ENCODE measurements at regions not wholly inside any gene's neighbourhood (a gene's known extent, or its start where the extent isn't known, plus 50 kb on each side); places are given as distances from the start of the nearest gene placed in this dataset.

DNA sequence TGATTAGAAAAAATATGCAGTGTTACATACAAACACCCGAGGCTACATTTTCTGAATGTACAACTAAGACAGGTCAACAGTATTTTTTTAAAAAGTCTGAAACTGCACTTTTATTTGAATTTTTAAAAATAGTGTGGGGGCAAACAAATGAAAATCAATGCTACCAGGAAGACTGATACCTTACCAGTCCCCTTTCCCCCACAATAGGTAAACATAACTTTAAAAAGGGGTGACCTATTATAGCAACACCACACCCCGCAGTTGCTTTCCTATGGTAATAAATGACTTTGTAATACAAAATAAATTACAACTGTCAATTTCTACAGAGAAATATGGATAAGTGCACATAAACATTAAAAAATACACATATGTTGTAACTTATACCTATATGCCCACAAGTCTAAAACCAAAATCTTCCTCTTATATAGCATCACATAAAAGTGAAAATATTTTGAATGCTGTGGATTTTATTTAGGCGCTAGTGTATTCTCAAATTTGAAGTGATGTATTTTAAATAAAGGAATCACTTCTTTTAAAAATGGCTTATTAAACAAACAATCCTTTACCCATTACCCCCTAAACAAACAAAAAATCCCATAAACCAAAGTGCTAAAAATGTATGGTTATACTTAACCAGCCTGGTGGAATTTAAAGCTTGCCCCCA lies 63.1 kb downstream of the KCNRG start:
- H3K4me1 ChIP-seq: peaks cover 7% of the 10 kb centered on the region
- H3K27me3 ChIP-seq: no peaks in the 10 kb centered on the region
- no peaks in the 10 kb centered on the region for H3K9me3 ChIP-seq
- DNase-seq (no peak), ATAC-seq (no peak)
- intact Hi-C loops (cut with DNase I): no loop called here
- peak overlapping the region; percentile 72 for H3K4me3 ChIP-seq
- H3K36me3 ChIP-seq: no peaks in the 10 kb centered on the region
- H3K27ac ChIP-seq: no peak overlapping the region
- TF ChIP-seq, protein P1, sequence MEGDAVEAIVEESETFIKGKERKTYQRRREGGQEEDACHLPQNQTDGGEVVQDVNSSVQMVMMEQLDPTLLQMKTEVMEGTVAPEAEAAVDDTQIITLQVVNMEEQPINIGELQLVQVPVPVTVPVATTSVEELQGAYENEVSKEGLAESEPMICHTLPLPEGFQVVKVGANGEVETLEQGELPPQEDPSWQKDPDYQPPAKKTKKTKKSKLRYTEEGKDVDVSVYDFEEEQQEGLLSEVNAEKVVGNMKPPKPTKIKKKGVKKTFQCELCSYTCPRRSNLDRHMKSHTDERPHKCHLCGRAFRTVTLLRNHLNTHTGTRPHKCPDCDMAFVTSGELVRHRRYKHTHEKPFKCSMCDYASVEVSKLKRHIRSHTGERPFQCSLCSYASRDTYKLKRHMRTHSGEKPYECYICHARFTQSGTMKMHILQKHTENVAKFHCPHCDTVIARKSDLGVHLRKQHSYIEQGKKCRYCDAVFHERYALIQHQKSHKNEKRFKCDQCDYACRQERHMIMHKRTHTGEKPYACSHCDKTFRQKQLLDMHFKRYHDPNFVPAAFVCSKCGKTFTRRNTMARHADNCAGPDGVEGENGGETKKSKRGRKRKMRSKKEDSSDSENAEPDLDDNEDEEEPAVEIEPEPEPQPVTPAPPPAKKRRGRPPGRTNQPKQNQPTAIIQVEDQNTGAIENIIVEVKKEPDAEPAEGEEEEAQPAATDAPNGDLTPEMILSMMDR (IDR thresholded peaks at IDR 0.05): no peak

DNA sequence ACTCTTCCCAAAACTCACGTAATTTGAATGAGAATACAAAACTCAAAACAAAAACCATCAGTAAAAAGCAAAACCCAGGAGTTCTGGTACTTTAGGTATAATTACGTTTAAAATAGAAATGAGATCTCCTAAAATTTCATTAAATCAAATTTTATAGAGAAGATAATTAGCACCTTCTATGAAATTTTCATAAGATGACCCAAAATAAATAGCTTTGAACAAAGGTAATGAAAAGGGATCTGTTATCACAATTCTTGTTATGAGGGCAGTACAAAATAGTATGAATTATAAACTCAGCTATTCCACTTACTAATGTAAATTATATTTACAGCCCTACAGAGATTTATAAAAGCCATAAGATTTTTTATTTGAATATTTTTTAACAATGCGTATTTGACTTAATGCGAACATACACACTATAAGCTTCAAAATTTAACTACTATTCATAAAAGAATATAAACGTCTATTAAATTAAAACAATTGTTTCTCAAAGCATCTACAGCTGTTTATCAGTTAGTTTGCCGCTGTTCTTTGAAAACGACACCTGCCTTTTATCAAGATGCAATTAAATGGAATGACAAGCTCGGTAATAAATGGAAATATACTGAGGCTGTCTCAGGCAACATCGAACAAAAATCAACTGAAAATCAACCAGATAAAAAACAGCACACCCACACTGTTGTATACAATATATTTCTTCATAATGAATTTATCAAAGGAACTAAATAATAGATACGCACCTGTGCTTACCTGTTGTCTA lies 63.8 kb downstream of the KCNRG start:
- Histone ChIP-seq H3K4me3 (peak overlapping the region; percentile 72), H3K9me3 (no peaks in the 10 kb centered on the region), H3K36me3 (no peaks in the 10 kb centered on the region), H3K4me1 (peaks cover 14% of the 10 kb centered on the region), H3K27ac (peak overlapping the region; percentile 82), H3K27me3 (no peaks in the 10 kb centered on the region)
- intact Hi-C loops (cut with DNase I): no loop called here
- ATAC-seq: no peak
- no peak for DNase-seq
- TF ChIP-seq, protein P1 (IDR thresholded peaks at IDR 0.05): no peak

DNA sequence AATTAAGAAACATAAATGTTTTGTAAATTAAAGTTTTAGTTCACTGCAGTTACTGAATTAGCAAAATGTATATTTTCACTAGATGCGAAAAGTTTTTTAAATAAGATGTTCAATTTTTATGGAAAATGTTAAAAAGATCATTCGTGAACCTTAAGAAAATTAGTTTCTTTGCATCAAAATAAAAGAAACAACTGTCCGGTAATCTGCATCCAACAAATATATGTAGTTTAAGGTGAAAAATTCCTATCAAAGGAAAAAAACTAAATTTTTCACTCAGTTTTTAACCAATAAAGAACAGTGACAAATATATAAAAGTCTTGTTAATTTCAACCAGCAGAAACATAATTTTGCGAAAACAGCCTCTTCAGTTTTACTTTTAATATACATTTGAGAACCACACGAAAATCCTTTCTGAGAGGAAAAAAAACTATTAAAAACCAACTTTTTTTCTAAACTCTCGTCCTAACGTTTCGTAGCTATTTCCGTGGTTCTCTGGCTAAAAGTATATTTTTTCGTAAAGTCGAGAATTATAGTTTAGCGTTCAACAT lies 64.5 kb downstream of the KCNRG start:
- intact Hi-C loops (cut with DNase I): no loop called here
- no peaks in the 10 kb centered on the region for H3K27me3 ChIP-seq
- peak overlapping the region; percentile 72 for H3K4me3 ChIP-seq
- DNase-seq (no peak), ATAC-seq (no peak)
- H3K27ac ChIP-seq: peak overlapping the region; percentile 82
- H3K9me3 ChIP-seq: no peaks in the 10 kb centered on the region
- peaks cover 19% of the 10 kb centered on the region for H3K4me1 ChIP-seq
- TF ChIP-seq, protein P1 (IDR thresholded peaks at IDR 0.05): no peak
- no peaks in the 10 kb centered on the region for H3K36me3 ChIP-seq

DNA sequence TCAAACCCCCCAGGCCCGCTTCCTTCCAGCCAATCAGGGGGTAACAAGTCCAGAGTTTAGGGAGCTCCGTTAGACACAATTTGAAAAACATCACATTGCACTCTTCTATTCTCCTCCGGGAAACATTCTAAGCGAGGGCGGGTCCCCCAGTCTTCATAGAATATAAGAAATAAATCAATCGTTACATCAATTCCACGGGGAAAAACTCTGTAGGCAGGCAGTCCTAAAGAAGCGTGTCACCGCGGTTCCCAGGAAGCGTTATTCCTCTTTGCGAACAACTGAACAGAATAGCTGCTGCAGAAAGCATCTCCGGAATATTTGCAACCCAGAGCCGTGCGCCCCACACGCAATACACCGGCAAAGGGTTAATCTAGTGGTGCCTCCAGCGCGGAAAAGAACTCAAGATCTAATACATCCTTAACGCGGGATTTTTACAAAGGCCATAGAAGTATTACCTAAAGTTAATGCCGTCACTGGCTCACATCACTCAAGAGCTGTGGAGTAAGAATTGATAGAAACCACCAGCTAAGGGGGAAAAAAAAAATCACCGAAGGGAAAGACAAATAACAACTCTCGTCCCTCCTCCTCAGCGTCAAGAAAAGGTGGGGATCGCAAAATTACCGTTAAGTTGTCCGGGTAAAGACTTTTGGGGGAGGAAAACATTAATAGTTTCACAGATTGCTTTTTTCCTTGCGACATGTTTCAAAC lies 65.1 kb downstream of the KCNRG start:
- H3K4me3 ChIP-seq: peak overlapping the region; percentile 72
- intact Hi-C loops (cut with DNase I): no loop called here
- peak overlapping the region; percentile 82 for H3K27ac ChIP-seq
- TF ChIP-seq, protein P1 (IDR thresholded peaks at IDR 0.05): no peak
- no peaks in the 10 kb centered on the region for H3K9me3 ChIP-seq
- H3K4me1 ChIP-seq: peaks cover 21% of the 10 kb centered on the region
- no peaks in the 10 kb centered on the region for H3K36me3 ChIP-seq
- ATAC-seq: no peak
- no peaks in the 10 kb centered on the region for H3K27me3 ChIP-seq
- no peak for DNase-seq

DNA sequence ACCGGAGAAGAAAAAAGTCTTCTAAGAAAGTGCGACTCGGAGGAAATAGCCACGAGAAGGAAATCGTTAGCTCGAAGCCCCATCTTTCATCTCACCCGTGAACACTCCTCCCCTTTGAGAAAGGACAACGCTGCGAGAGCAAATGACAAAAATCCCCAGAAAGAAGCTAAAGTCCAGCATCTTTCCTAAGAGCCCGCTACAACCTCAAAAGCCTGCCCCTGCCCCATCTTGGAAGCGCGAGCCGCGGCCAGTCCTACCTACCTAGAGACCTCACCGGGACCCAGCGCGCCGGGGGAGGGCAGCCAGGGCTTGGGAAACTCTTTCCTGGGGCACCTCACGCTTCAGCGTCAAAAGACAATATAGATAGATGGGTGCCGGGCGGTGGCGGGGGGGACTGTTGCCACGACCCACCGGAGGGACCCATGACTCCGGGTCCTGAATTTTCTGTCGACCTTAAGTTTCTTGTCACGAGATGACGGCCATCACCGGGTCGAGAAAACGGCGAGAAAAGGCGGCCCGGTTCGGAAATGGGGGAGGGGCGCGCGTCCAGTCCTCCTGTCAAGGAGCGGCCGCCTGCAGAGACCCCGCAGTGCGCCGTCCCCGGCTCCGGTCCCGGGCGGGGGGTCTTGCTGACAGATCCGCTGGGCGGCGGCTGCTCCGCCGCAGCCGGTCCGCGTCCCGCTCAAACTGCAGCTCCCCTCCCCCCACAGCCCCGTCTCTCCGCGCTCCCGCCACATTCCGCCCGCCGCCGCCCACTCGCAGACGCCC lies 65.9 kb downstream of the KCNRG start:
- intact Hi-C loops (cut with DNase I): no loop called here
- Histone ChIP-seq H3K4me3 (peak overlapping the region; percentile 72), H3K9me3 (no peaks in the 10 kb centered on the region), H3K27ac (peak overlapping the region; percentile 82), H3K4me1 (peaks cover 21% of the 10 kb centered on the region), H3K27me3 (no peaks in the 10 kb centered on the region), H3K36me3 (no peaks in the 10 kb centered on the region)
- peak; percentile 19 for ATAC-seq
- peak; percentile 80 for DNase-seq
- TF ChIP-seq, protein P1 (IDR thresholded peaks at IDR 0.05): no peak
